ENCODE measurements at regions not wholly inside any gene's neighbourhood (a gene's known extent, or its start where the extent isn't known, plus 50 kb on each side); places are given as distances from the start of the nearest gene placed in this dataset.

DNA sequence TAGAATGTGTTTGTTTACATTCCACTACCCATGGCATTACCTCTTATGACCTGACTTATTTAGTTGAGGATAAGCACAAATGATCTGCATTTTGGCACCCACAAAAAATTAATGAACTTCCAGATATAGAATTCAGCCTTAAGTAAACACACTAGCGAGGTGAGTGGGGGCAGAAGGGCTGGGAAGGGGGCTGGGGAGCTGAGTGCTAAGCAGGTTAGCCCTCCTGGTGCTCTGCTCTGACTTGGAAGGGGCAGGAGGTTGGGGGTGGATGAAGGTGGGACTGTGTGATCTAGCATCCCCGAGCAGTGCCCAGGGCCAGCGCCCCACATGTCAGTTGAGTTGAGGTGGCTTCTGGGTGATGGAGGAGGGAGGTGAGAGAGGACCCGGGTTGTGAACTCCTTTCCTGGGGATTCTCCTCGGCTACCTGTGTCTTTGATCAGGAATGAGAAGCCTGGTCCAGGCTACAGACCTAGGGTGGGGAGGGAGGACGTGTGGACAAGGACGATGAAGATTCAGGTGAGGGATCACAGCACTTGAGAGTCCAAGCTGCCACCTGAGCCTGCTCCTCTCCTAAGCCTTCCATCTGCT is 178.6 kb upstream of the SMAD3 start:
- BruUV-seq (replicated peaks): no TSS peak
- Histone ChIP-seq H2AFZ (replicated peaks; ENCODE audit: low read length, poor library complexity) (no peak overlapping the region), H2BK15ac (ENCODE audit: low read depth, low read length) (peak overlapping the region; percentile 9; the same call in 1 of the 3 replicates), H3K27me3 (ENCODE audit: control insufficient read depth, insufficient read depth, low read length) (no peaks in the 10 kb centered on the region), H2BK20ac (ENCODE audit: low read depth, low read length) (no peak overlapping the region), H3K9me3 (ENCODE audit: control insufficient read depth, insufficient read depth, low read length) (0 out of 2 replicates have a peak, but pooled peaks cover 4% of the 10 kb centered on the region), H4K5ac (ENCODE audit: low read depth, low read length) (no peak overlapping the region), H4K91ac (ENCODE audit: insufficient read depth, low read depth, low read length) (peak overlapping the region; percentile 7; the same call in 1 of the 2 replicates), H3K23ac (ENCODE audit: low read depth, low read length) (no peak overlapping the region), H2BK5ac (ENCODE audit: low read depth, low read length, poor library complexity, severe bottlenecking) (no peak overlapping the region), H3K18ac (ENCODE audit: low read depth, low read length) (no peak overlapping the region), H3K56ac (ENCODE audit: extremely low read depth, insufficient read depth, low read length) (no peak overlapping the region), H4K20me1 (ENCODE audit: insufficient read depth, low read length) (no peaks in the 10 kb centered on the region), H3K27ac (ENCODE audit: insufficient read depth, low read length) (no peak overlapping the region), H3K9ac (ENCODE audit: low read depth, low read length) (no peak overlapping the region), H2BK120ac (ENCODE audit: low read depth, low read length) (no peak overlapping the region; the same call in 1 of the 2 replicates), H3K4me2 (ENCODE audit: low read depth, low read length) (no peak overlapping the region), H3K9me1 (ENCODE audit: insufficient read depth, low read length) (peaks cover 16% of the 10 kb centered on the region), H4K8ac (ENCODE audit: low read depth in 2 of 2, low read length in 2 of 2) (peak overlapping the region in 1 of 2 experiments; percentile 32; a peak in 1 of 4 replicates), H3K36me3 (ENCODE audit: control insufficient read depth, insufficient read depth, low read length) (no peaks in the 10 kb centered on the region), H3K4me1 (ENCODE audit: control insufficient read depth, insufficient read depth, low read length) (peaks cover 19% of the 10 kb centered on the region), H3K4me3 (ENCODE audit: insufficient read depth, low read depth, low read length) (no peak overlapping the region), H3K14ac (replicated peaks; ENCODE audit: low read depth, low read length) (no peak overlapping the region), H3K79me1 (ENCODE audit: low read depth in 1 of 2, low read length in 2 of 2) (peaks cover 0 to 18% of the 10 kb centered on the region in 2 experiments; a peak in 2 of 4 replicates), H2AK5ac (ENCODE audit: low read depth, low read length) (peak overlapping the region; percentile 2), H3K4ac (ENCODE audit: low read depth, low read length) (peak overlapping the region; percentile 6; the same call in 1 of the 2 replicates), H2AK9ac (replicated peaks; ENCODE audit: low read depth, low read length, poor library complexity) (no peak overlapping the region)
- intact Hi-C loops (cut with micrococcal nuclease) (no loop called here), dilution Hi-C loops (cut with HindIII; ENCODE audit: low sequenced_read_pairs, unreplicated experiment) (no loop called here), in situ Hi-C loops (cut with MboI; ENCODE audit: low sequenced_read_pairs) (no loop called here)
- no peak for ATAC-seq (ENCODE audit: low read depth)
- CTCF ChIA-PET: no interaction called here
- POLR2A ChIA-PET (ENCODE audit: unreplicated experiment): no interaction called here
- no peak for DNase-seq
- 100% methylated on average over 1 of the region's 7 CpGs; no CpG with 5 or more reads in 1 of the 2 experiments for WGBS, 2 experiments (ENCODE audit: extremely low coverage in 2 of 2, insufficient read length in 1 of 2)
- TF ChIP-seq, protein P1, sequence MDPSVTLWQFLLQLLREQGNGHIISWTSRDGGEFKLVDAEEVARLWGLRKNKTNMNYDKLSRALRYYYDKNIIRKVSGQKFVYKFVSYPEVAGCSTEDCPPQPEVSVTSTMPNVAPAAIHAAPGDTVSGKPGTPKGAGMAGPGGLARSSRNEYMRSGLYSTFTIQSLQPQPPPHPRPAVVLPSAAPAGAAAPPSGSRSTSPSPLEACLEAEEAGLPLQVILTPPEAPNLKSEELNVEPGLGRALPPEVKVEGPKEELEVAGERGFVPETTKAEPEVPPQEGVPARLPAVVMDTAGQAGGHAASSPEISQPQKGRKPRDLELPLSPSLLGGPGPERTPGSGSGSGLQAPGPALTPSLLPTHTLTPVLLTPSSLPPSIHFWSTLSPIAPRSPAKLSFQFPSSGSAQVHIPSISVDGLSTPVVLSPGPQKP (IDR thresholded peaks at IDR 0.05; ENCODE audit: borderline replicate concordance, low read depth, low read length): no peak
- TF ChIP-seq RAD21 (IDR thresholded peaks at IDR 0.05; ENCODE audit: low read length) (no peak), SMC3 (IDR thresholded peaks at IDR 0.05; ENCODE audit: low read depth, low read length) (no peak), MAZ (IDR thresholded peaks at IDR 0.05; ENCODE audit: borderline replicate concordance, low read depth, low read length) (no peak), BHLHE40 (IDR thresholded peaks at IDR 0.05; ENCODE audit: low read depth, low read length) (no peak), USF2 (IDR thresholded peaks at IDR 0.05; ENCODE audit: low read depth, low read length) (no peak), POLR2A (IDR thresholded peaks at IDR 0.05; ENCODE audit: low read depth, low read length) (no peak), CEBPB (IDR thresholded peaks at IDR 0.05; ENCODE audit: low read depth, low read length) (no peak)
